Fibroblast of lung (primary cell): ENCODE measurements at regions not wholly inside any gene's neighbourhood (a gene's known extent, or its start where the extent isn't known, plus 50 kb on each side); places are given as distances from the start of the nearest gene placed in this dataset.

ENCODE experiments used
- DNase-seq, 2 donors: peaks; one replicate each; pipeline versions ENCODE4 v3.0.0 to v3.0.0-alpha.2; 2010; ENCODE audit warnings: low read depth in 2 of 2
- H2AFZ ChIP-seq: 2 replicates; pipeline ENCODE4 v1.5.1; 2012; ENCODE audit warnings: low read length, control low read depth, inconsistent platforms
- H3K27ac ChIP-seq: 2 replicates; pipeline ENCODE4 v1.5.1; 2011; ENCODE audit warnings: low read length, control low read depth; ENCODE audit not compliant: insufficient read depth
- H3K27me3 ChIP-seq: 2 replicates; pipeline ENCODE4 v1.5.1; 2011; ENCODE audit warnings: mild to moderate bottlenecking, low read length; ENCODE audit not compliant: control insufficient read depth, insufficient read depth
- H3K36me3 ChIP-seq: 2 replicates; pipeline ENCODE4 v1.5.1; 2011; ENCODE audit warnings: low read length; ENCODE audit not compliant: control insufficient read depth, insufficient read depth
- H3K4me1 ChIP-seq: 2 replicates; pipeline ENCODE4 v1.5.1; 2011; ENCODE audit warnings: low read length; ENCODE audit not compliant: control insufficient read depth, insufficient read depth; ENCODE audit errors: extremely low read depth
- H3K4me2 ChIP-seq: 2 replicates; pipeline ENCODE4 v1.5.1; 2011; ENCODE audit warnings: low read length, control low read depth; ENCODE audit not compliant: insufficient read depth; ENCODE audit errors: extremely low read depth
- H3K4me3 ChIP-seq, 4 experiments: fragments of 200-600 bp in 1 of 4; sonication (generic) in 1 of 4; replicated peaks in 1 of 4; 2 replicates each; pipeline ENCODE4 v1.5.1; 2011 to 2016; ENCODE audit warnings: low read length in 4 of 4, low read depth in 3 of 4, mild to moderate bottlenecking in 3 of 4, control low read depth in 2 of 4, inconsistent platforms in 1 of 4, mixed read lengths in 1 of 4; ENCODE audit not compliant: insufficient read depth in 1 of 4; ENCODE audit errors: control extremely low read depth in 1 of 4
- H3K79me2 ChIP-seq: 2 replicates; pipeline ENCODE4 v1.5.1; 2012; ENCODE audit warnings: mild to moderate bottlenecking, low read length, inconsistent platforms; ENCODE audit not compliant: control insufficient read depth, insufficient read depth
- H3K9ac ChIP-seq: 2 replicates; pipeline ENCODE4 v1.5.1; 2011; ENCODE audit warnings: mild to moderate bottlenecking, low read length, control low read depth; ENCODE audit not compliant: insufficient read depth
- H3K9me3 ChIP-seq: 2 replicates; pipeline ENCODE4 v1.5.1; 2012; ENCODE audit warnings: low read depth, low read length; ENCODE audit not compliant: control insufficient read depth, insufficient read depth
- H4K20me1 ChIP-seq: 2 replicates; pipeline ENCODE4 v1.5.1; 2011; ENCODE audit warnings: low read length; ENCODE audit not compliant: control insufficient read depth, insufficient read depth; ENCODE audit errors: extremely low read depth
- CTCF ChIP-seq, 2 donors: IDR thresholded peaks in 1 of 2; conservative IDR thresholded peaks in 1 of 2; 1 replicate in 1 of 2; 2 replicates in 1 of 2; pipeline ENCODE4 v1.5.1; 2011 to 2012; ENCODE audit warnings: low read length in 2 of 2, control low read depth in 1 of 2, inconsistent platforms in 1 of 2, low read depth in 1 of 2, mild to moderate bottlenecking in 1 of 2
- EZH2 ChIP-seq: IDR thresholded peaks from 2 replicates; pipeline ENCODE4 v1.5.1; 2012; ENCODE audit warnings: low read length, control low read depth, mild to moderate bottlenecking; ENCODE audit errors: missing control alignments

GRCh38 chr20:50325651-50326050 is 135.0 kb downstream of the CEBPB start:
- Histone ChIP-seq H2AFZ (no peak overlapping the region), H3K27me3 (no peaks in the 10 kb centered on the region), H3K4me1 (peaks cover 17% of the 10 kb centered on the region), H3K27ac (no peak overlapping the region), H3K79me2 (no peaks in the 10 kb centered on the region), H3K9ac (no peak overlapping the region), H3K36me3 (no peaks in the 10 kb centered on the region), H4K20me1 (no peaks in the 10 kb centered on the region), H3K9me3 (no peaks in the 10 kb centered on the region), H3K4me2 (no peak overlapping the region), H3K4me3 (no peak overlapping the region)
- DNase-seq, result no peak
- TF ChIP-seq EZH2 (no peak), CTCF (conservative IDR thresholded peaks at IDR 0.05 in 1 of 2, IDR thresholded peaks at IDR 0.05 in 1 of 2; ENCODE audit: low read depth in 1 of 2, low read length in 2 of 2) (no peak)

- Histone ChIP-seq H2AFZ (no peak overlapping the region), H4K20me1 (no peaks in the 10 kb centered on the region), H3K4me1 (no peaks in the 10 kb centered on the region), H3K9ac (no peak overlapping the region), H3K79me2 (no peaks in the 10 kb centered on the region), H3K27me3 (no peaks in the 10 kb centered on the region), H3K4me2 (no peak overlapping the region), H3K9me3 (no peaks in the 10 kb centered on the region), H3K36me3 (no peaks in the 10 kb centered on the region), H3K4me3 (no peak overlapping the region), H3K27ac (no peak overlapping the region)
- no peak for DNase-seq
- no peak for TF ChIP-seq CTCF (conservative IDR thresholded peaks at IDR 0.05 in 1 of 2, IDR thresholded peaks at IDR 0.05 in 1 of 2; ENCODE audit: low read depth in 1 of 2, low read length in 2 of 2)
- no peak for TF ChIP-seq EZH2
Measured at GRCh38 chr20:50327666-50328065, 137.0 kb downstream of the CEBPB start.

- Histone ChIP-seq H3K79me2 (no peaks in the 10 kb centered on the region), H3K27me3 (no peaks in the 10 kb centered on the region), H3K9me3 (no peaks in the 10 kb centered on the region), H3K4me1 (peaks cover 3% of the 10 kb centered on the region), H3K4me2 (no peak overlapping the region), H3K27ac (no peak overlapping the region), H3K9ac (no peak overlapping the region), H4K20me1 (no peaks in the 10 kb centered on the region), H2AFZ (no peak overlapping the region), H3K4me3 (no peak overlapping the region), H3K36me3 (no peaks in the 10 kb centered on the region)
- DNase-seq, result no peak
- TF ChIP-seq EZH2 (no peak), CTCF (conservative IDR thresholded peaks at IDR 0.05 in 1 of 2, IDR thresholded peaks at IDR 0.05 in 1 of 2; ENCODE audit: low read depth in 1 of 2, low read length in 2 of 2) (no peak)
Measured at GRCh38 chr20:50328222-50328979, 137.8 kb downstream of the CEBPB start.
